ENCODE measurements at regions not wholly inside any gene's neighbourhood (a gene's known extent, or its start where the extent isn't known, plus 50 kb on each side); places are given as distances from the start of the nearest gene placed in this dataset.

GRCh38 chr12:24266982-24267381 lies 317.5 kb upstream of the SOX5 start:
- H3K4me1 ChIP-seq: no peaks in the 10 kb centered on the region
- no peak for TF ChIP-seq CTCF (IDR thresholded peaks at IDR 0.05)
- H3K4me2 ChIP-seq (ENCODE audit: low read length): no peak overlapping the region
- no peaks in the 10 kb centered on the region for H3K9me3 ChIP-seq (ENCODE audit: control insufficient read depth, low read length)
- H3K27me3 ChIP-seq (ENCODE audit: control insufficient read depth, insufficient read depth, low read length): no peaks in the 10 kb centered on the region
- H3K4me3 ChIP-seq (ENCODE audit: low read depth, low read length): no peak overlapping the region
- H2AFZ ChIP-seq: no peak overlapping the region
- no peaks in the 10 kb centered on the region for H3K36me3 ChIP-seq (ENCODE audit: control insufficient read depth, insufficient read depth, low read length)
- H3K79me2 ChIP-seq: no peaks in the 10 kb centered on the region
- no peak overlapping the region for H3K9ac ChIP-seq
- no peak overlapping the region for H3K27ac ChIP-seq

DNA sequence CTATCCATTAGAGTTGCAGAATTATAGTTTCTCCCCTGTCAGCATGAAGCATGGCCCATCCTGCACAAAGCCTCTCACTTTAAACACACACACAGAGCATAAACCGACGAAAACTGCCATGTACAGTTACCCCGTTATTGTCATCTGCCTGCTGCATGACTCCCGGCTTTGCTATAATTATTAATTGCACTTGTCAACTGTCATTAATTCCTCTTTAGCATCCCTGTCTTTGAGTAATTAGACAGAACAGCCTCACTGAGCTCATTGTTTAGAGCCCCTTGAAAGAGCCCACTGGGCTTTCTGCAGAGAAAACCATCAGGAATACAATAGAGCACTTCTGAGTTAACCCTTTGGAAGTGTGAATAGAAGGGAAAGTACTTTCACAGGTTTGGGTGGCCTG lies 307.2 kb upstream of the SOX5 start:
- no peak overlapping the region for H3K4me3 ChIP-seq (ENCODE audit: low read depth, low read length)
- no peak overlapping the region for H3K9ac ChIP-seq
- H3K79me2 ChIP-seq: no peaks in the 10 kb centered on the region
- H2AFZ ChIP-seq: no peak overlapping the region
- no peak overlapping the region for H3K4me2 ChIP-seq (ENCODE audit: low read length)
- no peak overlapping the region for H3K27ac ChIP-seq
- H3K36me3 ChIP-seq (ENCODE audit: control insufficient read depth, insufficient read depth, low read length): no peaks in the 10 kb centered on the region
- TF ChIP-seq CTCF (IDR thresholded peaks at IDR 0.05): no peak
- H3K27me3 ChIP-seq (ENCODE audit: control insufficient read depth, insufficient read depth, low read length): no peaks in the 10 kb centered on the region
- no peaks in the 10 kb centered on the region for H3K4me1 ChIP-seq
- H3K9me3 ChIP-seq (ENCODE audit: control insufficient read depth, low read length): no peaks in the 10 kb centered on the region

- Histone ChIP-seq H3K4me1 (no peaks in the 10 kb centered on the region), H3K4me2 (ENCODE audit: low read length) (no peak overlapping the region), H3K27me3 (ENCODE audit: control insufficient read depth, insufficient read depth, low read length) (no peaks in the 10 kb centered on the region), H3K9ac (no peak overlapping the region), H3K27ac (no peak overlapping the region), H3K36me3 (ENCODE audit: control insufficient read depth, insufficient read depth, low read length) (no peaks in the 10 kb centered on the region), H2AFZ (no peak overlapping the region), H3K79me2 (no peaks in the 10 kb centered on the region), H3K9me3 (ENCODE audit: control insufficient read depth, low read length) (no peaks in the 10 kb centered on the region), H3K4me3 (ENCODE audit: low read depth, low read length) (no peak overlapping the region)
- TF ChIP-seq CTCF (IDR thresholded peaks at IDR 0.05): no peak
Observed at GRCh38 chr12:24255920-24256665, 306.6 kb upstream of the SOX5 start.

DNA sequence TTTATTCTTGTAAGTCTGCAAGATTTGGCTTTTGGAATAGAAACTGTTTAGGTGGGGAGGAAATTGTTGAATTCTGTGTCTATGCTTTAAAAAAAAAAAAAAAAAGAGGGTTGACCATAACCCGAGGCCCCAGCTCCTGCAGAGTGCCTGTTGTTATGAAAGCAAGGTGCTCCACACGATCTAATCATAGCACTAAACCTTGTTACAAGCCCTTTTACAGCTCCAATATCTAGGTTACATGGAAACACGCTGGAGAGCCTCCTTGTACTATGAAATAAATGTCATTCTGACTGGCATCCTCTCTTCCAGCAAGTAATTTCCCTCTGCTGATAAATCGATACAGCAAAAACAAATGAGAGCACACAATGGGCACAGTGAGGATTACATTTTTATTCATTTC lies 303.1 kb upstream of the SOX5 start:
- no peaks in the 10 kb centered on the region for H3K27me3 ChIP-seq (ENCODE audit: control insufficient read depth, insufficient read depth, low read length)
- no peak overlapping the region for H3K4me3 ChIP-seq (ENCODE audit: low read depth, low read length)
- no peaks in the 10 kb centered on the region for H3K4me1 ChIP-seq
- H3K36me3 ChIP-seq (ENCODE audit: control insufficient read depth, insufficient read depth, low read length): no peaks in the 10 kb centered on the region
- H3K27ac ChIP-seq: no peak overlapping the region
- H3K9me3 ChIP-seq (ENCODE audit: control insufficient read depth, low read length): no peaks in the 10 kb centered on the region
- H3K79me2 ChIP-seq: no peaks in the 10 kb centered on the region
- no peak for TF ChIP-seq CTCF (IDR thresholded peaks at IDR 0.05)
- H3K4me2 ChIP-seq (ENCODE audit: low read length): no peak overlapping the region
- no peak overlapping the region for H2AFZ ChIP-seq
- H3K9ac ChIP-seq: no peak overlapping the region

DNA sequence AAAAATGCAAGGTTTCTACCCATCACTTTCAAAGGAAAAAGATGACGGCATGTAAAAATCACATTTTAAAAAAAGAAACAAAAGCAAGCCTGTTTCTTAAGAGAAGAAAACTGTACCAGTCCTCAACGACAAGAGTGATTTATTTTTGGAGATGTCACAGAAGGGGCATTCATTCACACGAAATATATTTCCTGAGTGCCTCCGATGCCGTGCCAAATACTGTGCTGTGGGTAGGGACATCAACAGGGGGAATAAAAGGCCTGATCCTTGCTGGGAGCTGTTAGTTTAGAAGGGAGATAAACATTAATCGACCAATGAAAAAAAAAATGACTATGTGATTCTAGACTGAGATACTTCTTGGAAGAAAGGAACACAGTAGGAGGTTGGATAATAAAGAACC lies 297.5 kb upstream of the SOX5 start:
- Histone ChIP-seq H3K27me3 (ENCODE audit: control insufficient read depth, insufficient read depth, low read length) (no peaks in the 10 kb centered on the region), H2AFZ (no peak overlapping the region)
- TF ChIP-seq CTCF (IDR thresholded peaks at IDR 0.05): no peak

More for the DNA sequence above, 297.5 kb upstream of the SOX5 start:
- Histone ChIP-seq H3K36me3 (ENCODE audit: control insufficient read depth, insufficient read depth, low read length) (no peaks in the 10 kb centered on the region), H3K79me2 (no peaks in the 10 kb centered on the region), H3K27ac (no peak overlapping the region), H3K4me2 (ENCODE audit: low read length) (no peak overlapping the region), H3K9me3 (ENCODE audit: control insufficient read depth, low read length) (no peaks in the 10 kb centered on the region), H3K9ac (no peak overlapping the region), H3K4me1 (no peaks in the 10 kb centered on the region), H3K4me3 (ENCODE audit: low read depth, low read length) (no peak overlapping the region)
